HUDEP-2 (cell line): ENCODE measurements at regions not wholly inside any gene's neighbourhood (a gene's known extent, or its start where the extent isn't known, plus 50 kb on each side); places are given as distances from the start of the nearest gene placed in this dataset.
"Not testable (repeated sequence)": the region's sequence is repeated elsewhere in the genome, so short reads cannot be mapped to it uniquely, and the experiment has no call there.

Experiments used
- DNase-seq, 76 experiments: peaks; one replicate each; lab custom pipeline; 2025; ENCODE audit not compliant: unreplicated experiment in 76 of 76; lab: John Stamatoyannopoulos, UW

DNA sequence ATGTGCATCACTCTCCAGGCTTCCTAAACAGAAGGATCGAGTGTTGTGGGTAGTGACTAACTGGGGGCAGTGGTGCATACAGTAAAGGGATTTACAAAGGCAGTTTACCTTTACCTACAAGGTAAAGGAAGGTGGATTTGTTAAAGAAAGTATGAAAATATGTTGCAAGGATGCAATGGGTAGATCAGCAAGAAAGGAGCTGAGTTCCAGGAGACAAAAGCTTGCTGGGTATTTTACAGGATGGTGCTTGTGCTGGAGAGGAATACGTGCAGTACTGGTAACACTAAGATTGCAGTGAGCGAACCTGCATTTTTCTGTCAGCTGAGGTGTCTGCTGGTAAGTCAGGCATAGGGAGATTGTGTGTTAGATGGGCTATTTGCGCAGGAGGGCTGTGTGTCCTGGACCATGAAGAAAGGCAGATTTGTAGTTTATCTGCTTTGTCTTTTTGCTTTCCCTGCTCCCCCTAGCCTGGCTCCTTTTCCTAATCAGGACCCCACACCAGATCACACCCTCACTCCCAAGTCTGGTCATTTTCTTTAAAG lies 304.6 kb downstream of the THBS2 start:
- DNase-seq = no peak

DNA sequence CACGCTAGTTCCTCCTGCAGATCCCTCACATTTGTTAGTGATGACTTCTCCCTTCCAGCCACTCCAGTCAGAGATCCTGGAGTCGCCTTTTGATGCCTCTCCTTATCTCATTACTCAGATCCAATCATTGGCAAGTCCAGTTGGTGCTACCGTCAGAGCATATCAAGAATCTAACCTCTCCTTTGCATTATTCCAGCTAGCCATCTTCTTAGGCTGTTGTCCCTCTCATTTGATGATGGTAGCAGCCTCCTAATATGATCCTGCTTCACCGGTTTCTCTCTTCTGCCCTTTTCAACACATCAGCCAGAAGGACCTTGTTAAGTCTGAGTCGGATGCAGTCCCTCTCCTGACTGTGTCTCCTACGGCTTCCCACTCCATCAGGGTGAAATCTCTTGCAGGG lies 305.6 kb downstream of the THBS2 start:
- DNase-seq = no peak

GRCh38 chr6:168943231-168943905 lies 310.3 kb downstream of the THBS2 start:
- no peak for DNase-seq

DNA sequence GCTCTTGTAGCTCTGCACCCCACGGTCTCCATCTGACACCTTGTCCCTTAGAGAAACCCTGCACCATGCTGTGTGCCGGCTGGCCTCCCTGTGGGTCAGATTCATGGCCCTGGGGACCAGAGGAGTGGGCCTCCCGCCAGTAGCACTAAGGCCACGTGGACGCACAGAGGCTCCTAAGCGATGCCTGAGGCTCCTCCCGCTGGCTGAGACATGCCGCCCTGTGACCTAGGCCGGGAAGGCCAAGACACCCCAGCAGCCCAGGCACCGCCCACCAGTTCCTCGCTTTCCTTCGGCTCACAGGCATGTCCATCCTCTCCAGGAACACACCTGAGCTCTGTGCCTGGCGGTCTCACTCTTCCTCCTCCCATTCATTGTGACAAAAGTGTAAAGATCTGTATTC lies 311.0 kb downstream of the THBS2 start:
- no peak for DNase-seq

GRCh38 chr6:168941036-168941435 lies 312.6 kb downstream of the THBS2 start:
- DNase-seq = no peak

DNA sequence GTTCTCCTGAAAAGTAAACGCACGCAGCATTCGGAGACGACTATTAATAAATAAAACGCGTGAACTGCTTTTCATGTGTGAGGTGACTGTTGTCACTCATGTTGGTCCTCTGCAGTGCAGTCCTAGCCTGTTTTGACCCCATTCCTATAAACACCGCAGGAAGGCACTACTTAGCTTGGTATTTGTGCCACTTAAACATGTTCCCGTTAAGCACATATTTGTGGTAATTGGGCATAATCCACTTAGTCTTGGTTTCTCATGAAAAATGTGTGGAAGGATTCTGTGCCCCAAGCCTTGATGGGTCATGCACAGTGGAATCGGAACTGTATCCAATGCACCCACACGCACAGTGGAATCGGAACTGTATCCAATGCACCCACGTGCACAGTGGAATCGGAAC lies 313.9 kb downstream of the THBS2 start:
- no peak for DNase-seq

DNA sequence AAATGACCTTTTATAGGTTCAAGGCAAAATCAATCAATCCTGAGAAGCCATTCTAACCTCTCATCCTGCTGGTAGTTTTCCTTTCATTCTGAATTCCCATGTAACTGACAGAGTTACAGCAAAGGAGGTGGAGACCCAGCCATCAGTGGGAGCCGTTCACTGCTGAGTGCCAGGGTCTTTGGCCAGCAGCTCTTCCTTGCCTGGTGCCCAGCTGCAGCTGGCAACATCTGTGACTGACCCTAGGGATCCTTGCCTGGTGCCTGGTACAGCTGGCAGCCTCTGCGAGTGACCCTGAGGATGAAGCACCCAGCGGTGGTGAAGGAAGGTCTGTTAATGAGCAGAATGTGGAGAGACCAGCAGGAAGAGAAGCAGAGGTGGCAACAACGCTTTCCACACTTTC lies 314.6 kb downstream of the THBS2 start:
- no peak for DNase-seq

DNA sequence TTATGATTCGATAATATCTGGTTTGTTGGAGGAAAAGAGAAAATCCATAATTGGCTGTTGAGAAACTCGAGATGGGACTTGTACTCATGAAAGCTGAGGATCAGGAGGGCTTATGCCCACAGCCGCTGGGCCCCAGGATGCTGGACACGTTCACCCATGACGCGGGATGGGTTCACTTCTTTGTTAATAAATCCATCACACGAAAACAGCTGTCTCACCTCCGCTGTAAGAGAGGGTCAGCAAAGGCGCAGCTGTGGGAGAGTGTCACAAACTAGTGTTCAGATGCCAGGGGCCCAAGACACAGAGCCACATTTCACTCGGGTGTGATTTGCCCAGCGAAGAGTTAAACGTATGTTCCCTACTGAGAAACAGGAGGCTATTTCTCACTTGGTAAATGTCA lies 315.1 kb downstream of the THBS2 start:
- DNase-seq = no peak

- DNase-seq = no peak
Observed at GRCh38 chr6:168937054-168937453, 316.6 kb downstream of the THBS2 start.

- no peak for DNase-seq
Observed at GRCh38 chr6:168935628-168936010, 318.0 kb downstream of the THBS2 start.

DNA sequence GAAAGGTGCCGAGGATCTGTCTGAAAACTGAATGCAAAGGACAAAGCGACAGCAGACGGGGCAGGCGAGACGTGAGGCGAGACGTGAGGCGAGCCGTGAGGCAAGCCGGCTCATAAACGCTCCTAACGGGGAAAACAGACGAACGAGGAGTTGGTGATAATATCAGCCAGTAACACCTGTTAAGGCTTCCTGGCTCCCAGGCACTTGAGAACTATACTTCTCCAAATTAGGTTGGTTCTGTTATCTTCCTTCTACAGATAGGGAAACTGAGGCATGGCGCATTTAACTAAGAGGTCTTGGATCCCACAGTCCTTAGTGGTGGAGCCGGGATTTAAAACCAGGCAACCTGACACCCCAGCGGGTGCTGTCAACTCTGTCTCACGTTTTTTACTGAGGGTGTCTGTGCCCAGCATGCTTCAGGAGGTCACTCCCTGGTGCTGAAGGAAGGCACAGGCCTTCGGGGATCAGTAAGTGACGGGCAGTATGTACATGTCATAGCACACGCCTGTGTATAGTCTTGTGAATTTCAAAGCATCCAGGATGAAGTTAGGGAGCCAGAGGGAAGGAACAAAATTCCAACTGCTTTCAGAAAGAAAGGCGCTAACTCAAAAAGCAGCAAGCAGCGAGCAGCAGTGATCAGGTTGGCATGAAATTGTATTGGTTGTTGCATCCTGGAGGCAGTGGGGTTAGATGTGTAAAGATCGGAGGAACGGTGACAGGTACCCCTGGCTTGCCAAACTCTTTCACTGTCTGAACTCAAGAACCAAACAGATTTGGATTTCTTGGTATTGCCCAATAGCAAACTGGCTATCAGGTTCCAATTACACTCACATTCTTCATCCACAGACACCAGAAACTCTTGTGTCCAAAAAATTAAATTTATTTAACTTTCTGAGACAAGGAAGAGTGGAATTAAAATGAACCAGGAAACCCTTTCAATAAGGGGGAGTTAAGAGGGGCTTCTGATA lies 318.7 kb downstream of the THBS2 start:
- no peak for DNase-seq

- DNase-seq = not testable (repeated sequence)
Observed at GRCh38 chr6:168932171-168932570, 321.5 kb downstream of the THBS2 start.

GRCh38 chr6:168931072-168931471 lies 322.6 kb downstream of the THBS2 start:
- DNase-seq = not testable (repeated sequence)

DNA sequence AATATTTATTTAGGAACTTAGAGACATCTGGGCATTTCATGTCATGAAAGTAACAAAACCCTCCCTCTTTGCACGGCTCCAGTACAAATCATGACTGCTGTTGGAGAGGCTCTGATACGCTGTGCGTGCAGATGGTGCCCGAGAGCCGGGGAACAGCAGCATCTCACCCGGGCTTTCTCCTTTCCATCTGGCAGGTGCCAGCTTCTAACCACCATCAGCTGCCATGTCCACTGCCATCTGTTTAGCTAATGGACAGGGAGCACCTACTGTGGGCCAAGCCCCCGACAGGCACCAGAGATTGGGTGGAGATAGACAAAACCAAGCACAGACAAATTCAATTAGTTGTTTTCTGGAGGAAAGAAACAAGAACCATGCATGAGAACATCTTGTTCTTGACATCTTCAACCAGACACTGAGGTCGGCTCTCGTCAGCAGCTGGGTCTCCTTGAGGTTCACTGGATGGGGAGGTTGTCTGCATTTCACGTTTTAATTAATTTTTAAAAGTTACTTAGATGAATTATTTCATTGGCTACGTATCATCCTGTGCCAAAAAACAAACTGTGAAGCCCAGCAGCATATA lies 323.7 kb downstream of the THBS2 start:
- DNase-seq = no peak

- no peak for DNase-seq
Observed at GRCh38 chr6:168928012-168928411, 325.6 kb downstream of the THBS2 start.

DNA sequence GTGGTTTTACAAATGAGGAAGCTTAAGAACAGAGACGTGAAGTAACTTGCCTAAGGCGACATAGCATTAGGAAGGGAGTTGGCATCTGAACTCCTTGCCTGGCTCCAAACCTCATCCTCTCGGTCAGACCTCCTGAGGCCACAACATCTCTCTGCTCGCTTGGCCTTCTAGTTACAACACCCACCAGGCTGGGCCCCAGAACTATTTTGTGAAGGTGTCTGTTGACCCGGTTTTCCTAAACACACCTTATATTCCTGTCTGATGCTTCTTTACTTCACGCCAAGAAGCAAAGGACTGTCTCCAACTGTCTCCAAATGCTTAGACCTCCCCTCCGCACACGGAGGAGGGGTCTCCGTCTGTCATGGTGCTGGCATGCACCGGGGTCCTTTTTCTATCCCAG lies 326.6 kb downstream of the THBS2 start:
- no peak for DNase-seq

GRCh38 chr6:168926306-168926705 lies 327.3 kb downstream of the THBS2 start:
- no peak for DNase-seq

GRCh38 chr6:168925671-168926070 lies 328.0 kb downstream of the THBS2 start:
- DNase-seq = no peak

- DNase-seq = no peak
Observed at GRCh38 chr6:168923171-168923570, 330.5 kb downstream of the THBS2 start.

- DNase-seq = no peak
Observed at GRCh38 chr6:168922436-168922835, 331.2 kb downstream of the THBS2 start.

GRCh38 chr6:168920289-168920688 lies 333.4 kb downstream of the THBS2 start:
- no peak for DNase-seq
